NOMO-1 treated with DMSO at 0.1 percent for 48 hours (cell line): ENCODE measurements at regions not wholly inside any gene's neighbourhood (a gene's known extent, or its start where the extent isn't known, plus 50 kb on each side); places are given as distances from the start of the nearest gene placed in this dataset.
A peak's percentile ranks its signal among the peaks of the same experiment; 100 is the strongest.
"Not testable (repeated sequence)": the region's sequence is repeated elsewhere in the genome, so short reads cannot be mapped to it uniquely, and the experiment has no call there.

Source experiments
- DNase-seq: peaks from one replicate; lab custom pipeline; 2025; ENCODE audit not compliant: unreplicated experiment; lab: John Stamatoyannopoulos, UW

DNA sequence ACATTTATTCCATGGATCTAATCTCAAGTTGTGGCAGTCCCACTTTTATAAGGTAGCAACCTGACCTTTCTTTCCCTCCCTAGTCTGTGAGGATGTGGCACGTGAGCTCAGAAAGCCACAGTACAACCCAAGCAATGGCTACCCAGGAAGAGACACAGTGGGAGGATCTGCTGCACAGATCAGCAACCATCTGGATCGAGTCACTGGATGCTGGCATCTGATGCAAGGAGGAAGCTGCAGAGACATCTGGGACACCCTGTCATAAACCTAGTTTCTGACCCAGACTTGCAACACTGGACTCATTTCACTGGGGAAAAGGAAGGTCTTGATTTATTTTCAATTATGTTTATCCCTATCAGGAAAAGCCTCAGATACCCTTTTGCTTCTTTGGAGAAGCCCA lies 327.1 kb downstream of the PAPSS1 start:
- peak; percentile 6 for DNase-seq

GRCh38 chr4:107392380-107392779 lies 327.7 kb downstream of the PAPSS1 start:
- DNase-seq = no peak

GRCh38 chr4:107391630-107392028 lies 328.4 kb downstream of the PAPSS1 start:
- DNase-seq = no peak

- DNase-seq = no peak
Measured at GRCh38 chr4:107391009-107391629, 328.9 kb downstream of the PAPSS1 start.

- no peak for DNase-seq
Measured at GRCh38 chr4:107389965-107390364, 330.1 kb downstream of the PAPSS1 start.

DNA sequence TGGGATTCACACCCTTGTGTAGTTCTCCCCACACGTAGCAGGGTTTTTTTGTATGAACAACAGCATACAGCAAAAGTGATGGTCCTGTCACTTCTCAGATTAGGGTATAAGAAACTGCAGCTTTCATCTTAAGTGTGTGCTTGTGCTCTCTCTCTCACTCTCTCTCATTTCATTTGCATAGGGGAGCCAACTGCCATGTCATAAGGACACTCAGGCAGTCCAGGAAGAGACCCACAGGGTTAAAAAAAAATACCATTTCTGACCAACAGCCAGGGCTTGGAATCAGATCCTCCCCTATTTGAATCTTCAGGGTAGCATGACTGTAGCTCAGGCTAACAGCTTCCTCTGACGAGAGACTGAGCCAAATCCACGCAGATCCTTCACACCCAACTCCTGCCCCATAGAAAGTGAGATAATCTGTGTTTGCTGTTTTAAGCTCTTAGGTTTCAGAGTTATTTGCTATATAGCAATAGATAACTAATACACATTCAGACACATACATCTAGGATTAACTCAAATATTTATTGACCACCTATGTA lies 331.2 kb downstream of the PAPSS1 start:
- DNase-seq = no peak

DNA sequence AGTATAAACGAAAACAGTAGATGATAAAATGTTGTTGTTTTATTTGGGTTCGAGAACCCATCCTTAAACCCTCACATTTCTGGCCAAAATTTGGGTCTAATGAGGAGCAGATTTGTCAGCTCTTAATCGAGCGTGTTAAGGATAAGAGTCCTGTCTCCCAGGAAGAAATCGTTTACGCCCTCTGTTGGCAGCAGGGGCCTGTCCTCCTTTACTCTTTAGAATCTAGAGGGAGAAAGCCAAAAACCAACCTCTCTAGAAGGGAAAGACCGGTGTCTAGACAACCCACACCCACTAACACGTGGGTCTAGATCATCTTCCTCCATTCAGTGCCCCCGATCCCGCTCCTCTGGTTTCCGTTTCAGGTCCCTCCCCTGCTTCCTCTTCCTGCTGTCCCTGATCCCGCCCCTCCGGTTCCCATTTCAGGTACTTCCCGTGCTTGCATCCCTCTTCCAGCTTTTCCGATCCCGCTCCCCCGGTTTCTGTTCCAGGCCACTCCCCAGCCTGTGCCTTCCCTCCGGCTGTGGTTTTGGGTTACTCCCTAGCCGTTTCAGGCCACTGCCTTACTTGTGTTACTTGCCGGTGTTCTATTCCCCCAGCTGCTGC lies 339.1 kb downstream of the PAPSS1 start:
- DNase-seq = no peak

DNA sequence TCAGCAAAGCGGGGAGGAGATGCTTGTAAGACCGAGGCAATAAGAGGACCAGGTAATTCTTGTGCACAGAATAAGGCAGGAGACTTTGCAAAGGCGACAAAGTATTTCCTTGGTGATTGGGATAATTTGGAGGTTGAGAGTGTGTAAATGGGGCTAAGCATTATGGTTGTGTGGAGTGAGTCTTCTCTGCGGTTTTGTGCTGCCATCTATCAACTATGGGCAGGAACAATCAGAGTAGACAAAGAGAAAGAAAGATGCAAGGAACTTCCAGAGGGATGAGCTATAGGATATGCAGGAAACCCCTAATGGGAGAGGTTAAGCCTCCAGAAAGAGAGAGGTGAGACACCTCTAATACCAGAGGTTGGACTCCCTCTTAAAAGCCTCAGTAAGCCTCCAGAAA lies 339.8 kb downstream of the PAPSS1 start:
- DNase-seq = no peak

DNA sequence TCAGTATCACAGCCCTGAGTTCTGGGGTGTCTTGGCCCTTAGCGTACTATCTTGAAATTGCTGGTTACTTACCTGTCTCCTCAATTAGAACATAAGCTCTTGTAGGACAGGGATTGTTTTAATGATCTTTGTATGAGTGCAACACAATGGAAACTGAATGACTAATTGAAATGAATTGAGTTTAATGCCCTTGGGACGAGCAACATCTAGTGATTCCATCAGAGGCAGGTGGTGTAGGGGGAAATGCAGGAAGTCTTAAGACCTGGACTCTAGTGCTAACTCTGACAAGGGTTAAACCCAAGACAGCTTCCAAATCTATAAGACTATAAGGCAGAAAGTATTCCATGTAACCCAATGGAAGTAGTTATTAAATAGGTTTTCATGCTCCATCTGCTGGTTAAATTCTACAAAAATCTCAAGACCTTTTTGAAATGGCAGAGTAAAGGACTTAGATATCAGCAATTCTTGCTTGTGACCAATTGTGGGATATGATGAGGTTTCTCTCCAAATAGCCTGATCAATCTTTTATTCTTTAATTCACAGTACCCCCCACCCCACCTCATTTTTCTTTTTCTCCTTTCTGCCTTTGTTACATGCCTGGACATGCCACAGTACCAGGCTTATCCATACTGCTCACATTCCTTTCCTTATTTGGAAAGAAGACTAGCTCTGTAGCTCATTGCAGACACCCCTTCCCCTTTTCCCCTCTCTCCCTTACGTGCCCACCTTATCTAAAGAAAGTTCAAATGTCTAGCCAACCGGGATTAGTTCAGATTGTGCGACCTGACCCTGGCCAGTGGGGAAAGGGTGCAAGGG lies 340.8 kb downstream of the PAPSS1 start:
- DNase-seq = no peak

DNA sequence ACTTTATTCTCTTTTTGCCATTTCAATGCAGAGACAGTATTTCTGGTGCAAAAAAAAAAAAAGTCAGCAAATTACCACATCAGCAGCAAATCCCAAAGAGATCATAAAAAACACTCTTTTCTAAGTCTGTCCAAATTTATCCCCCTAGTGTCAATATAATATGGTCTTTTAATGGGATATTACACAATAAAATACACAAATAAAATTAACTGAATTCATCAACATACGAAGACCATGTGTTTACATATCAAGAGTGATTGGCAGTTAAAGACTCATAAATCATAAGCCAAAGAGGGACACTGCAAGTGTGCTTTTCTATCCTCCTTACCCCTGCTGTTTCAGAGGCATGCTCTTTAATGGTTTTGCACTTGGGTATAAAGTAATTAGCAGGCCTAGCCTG lies 340.2 kb upstream of the DKK2 start:
- DNase-seq = no peak

- no peak for DNase-seq
Measured at GRCh38 chr4:107366900-107367299, 330.8 kb upstream of the DKK2 start.

DNA sequence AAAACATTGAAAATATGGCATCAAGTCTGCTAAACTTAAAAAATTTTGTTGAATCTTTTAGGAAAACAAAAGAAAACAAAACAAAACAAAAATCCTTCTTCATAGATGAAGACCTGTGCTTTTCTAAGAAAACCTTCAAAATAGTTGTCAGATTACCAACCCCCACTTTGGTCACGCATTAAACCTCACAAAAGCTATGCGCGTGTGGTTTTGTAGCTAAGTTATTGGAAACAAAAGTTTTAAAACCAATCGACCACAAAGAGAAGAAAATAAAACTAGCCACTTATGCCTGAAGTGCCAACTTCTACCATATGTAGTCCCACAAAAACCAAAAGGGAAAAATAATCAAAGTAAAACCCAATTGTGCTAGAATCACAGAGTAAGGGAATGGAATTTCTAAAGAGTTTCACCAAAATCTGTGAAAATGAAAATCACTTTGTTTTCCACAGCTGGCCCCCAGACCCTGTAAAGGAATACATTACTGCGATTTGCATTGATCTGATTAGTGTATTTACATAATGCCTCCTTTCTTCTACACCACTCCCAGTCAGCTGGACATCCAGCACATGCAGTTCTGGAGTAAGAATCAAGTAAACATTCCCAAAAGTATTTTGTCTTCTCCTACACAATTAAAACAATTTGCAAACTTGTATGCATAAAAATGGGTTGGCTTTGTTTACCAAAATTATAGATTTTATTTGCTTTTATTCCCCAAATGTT lies 330.1 kb upstream of the DKK2 start:
- no peak for DNase-seq

DNA sequence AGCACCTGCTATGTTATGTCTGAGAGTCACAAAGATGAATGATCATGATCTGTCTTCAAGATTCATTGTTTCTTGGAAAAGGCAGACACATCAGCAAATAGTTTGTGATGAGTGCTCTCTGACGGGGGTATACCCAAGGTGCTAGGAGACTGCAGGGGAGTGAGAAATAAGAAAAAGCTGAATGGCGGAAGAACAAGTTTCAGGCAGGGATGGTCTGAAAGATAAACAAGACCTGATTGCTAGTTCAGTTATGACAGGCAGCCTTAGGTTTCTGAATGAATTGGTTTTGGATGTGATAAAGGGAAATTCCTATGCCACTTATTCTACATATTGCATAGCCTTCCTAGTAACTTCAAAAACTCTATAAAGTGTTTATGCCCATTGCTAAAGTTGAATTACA lies 327.0 kb upstream of the DKK2 start:
- no peak for DNase-seq

DNA sequence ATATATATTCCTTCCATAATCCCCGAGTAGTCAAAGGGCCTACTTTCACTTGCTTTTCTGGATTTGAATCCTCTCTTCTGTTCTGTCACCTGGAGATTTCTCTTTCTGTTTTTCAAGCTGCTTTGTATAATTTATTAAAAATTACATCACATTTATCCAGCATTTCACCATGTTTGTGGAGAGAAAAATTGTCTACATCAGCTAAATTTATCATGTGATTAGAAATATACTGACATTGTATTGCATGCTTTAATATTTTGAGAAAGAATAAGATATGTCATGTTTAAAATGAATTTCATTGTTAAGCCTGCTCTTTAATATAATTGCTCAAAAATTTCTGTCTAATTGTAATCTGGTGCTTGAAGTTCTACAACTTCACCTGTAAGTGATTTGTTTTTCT lies 323.1 kb upstream of the DKK2 start:
- DNase-seq = no peak

GRCh38 chr4:107354304-107354703 lies 318.2 kb upstream of the DKK2 start:
- not testable (repeated sequence) for DNase-seq

DNA sequence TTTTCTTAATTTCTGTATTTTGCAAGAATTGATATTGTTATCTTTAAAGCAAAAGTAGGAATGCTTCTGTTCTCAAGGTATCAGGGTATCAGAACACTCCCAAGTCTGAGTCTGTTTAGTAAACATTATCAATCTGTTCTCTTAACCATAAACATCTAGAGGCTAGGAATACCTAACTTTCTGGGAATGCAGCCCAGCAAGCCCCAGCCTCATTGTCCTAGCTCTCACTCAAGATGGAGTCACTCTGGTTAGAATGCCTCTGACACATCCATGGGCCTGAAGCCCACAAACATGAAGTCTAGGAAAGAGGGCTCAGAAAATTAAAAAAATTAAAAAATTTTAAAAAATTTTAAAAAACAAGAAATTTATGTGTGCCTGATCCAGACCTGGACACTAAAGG lies 315.1 kb upstream of the DKK2 start:
- no peak for DNase-seq

- no peak for DNase-seq
Measured at GRCh38 chr4:107349732-107350131, 313.6 kb upstream of the DKK2 start.

GRCh38 chr4:107349266-107349665 lies 313.2 kb upstream of the DKK2 start:
- no peak for DNase-seq

DNA sequence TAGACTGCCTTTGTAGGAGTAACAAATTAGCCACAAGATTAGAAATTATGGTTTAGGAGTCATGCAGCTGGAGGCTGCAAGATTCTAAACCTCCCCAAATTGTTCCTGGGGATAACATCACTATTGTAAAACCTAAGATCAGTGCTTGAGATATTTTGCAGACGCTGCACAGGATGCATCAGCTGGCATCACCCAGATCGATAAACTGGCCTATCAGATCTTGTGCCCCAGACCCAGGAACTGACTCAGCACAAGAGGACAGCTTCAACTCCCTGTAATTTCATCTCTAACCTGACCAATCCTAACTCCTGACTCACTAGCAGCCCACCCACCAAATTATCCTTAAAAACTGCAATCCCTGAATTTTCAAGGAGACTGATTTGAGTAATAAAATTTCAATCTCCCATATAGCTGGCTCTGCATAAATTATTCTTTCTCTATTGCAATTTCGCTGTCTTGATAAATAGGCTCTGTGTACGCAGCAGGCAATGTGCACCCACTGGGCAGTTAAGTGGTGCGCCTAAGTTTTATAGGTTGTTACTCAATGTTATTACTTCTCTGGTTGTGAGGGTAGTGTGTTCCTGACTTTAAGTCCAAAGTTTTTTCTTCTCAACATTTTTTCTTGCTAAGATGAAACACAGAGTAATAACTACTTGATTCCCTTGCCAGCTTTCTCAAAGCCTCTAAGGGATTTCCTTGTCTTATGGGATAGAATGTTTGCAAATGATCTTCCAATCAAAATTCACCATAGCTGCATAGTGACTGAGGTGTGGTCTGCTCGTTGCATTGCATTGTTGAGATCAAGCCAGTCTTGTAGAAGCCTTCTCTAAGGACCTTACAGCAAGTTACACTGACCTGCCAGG lies 312.3 kb upstream of the DKK2 start:
- no peak for DNase-seq

DNA sequence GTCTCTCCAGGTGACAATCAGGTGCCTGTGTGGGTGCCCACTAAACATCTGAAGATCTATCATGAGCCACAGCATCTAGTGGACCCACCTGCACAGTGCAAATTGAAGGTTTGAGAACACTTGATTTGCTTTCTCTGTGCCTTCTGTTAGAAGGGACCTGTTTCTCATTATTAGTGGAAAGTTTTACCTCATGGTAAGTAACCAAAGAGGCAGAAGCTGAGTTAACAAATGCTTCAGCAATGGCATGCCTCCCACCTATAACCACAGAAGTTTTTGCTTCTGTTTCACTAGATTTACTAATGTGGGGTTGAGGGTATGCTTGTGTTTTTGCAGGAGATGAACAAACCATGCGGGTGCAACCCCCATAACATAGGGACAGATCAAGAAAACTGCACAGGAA lies 297.4 kb upstream of the DKK2 start:
- DNase-seq = no peak
